ENCODE measurements at regions not wholly inside any gene's neighbourhood (a gene's known extent, or its start where the extent isn't known, plus 50 kb on each side); places are given as distances from the start of the nearest gene placed in this dataset.

DNA sequence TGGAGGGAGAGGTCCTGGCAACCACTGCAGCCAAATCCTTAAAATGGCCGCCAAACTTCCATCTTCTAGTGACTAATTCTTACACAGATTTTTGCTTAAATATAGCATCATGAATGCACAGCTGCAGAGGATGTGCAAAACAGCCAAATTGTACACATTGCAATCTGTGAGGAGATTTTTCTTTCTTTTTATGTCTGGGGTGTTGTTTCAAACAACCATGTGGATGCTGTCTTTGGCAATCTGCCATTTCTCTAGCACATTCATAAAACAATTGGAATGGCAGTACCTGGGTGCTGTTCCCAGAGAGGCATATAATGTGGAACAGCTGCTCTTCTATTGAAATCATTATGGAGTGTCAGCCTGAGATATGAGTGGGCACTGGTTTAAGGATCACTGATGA, 1082.9 kb upstream of the SEMA6A start:
- TF ChIP-seq YY1 (IDR thresholded peaks at IDR 0.05; ENCODE audit: low read depth, low read length) (0 out of 2 replicates have a peak, but pooled peaks have one; percentile 16), EP300 (IDR thresholded peaks at IDR 0.05; ENCODE audit: borderline replicate concordance in 1 of 2, control insufficient read depth in 1 of 2, low read depth in 2 of 2, low read length in 2 of 2) (no peak), SMC3 (IDR thresholded peaks at IDR 0.05; ENCODE audit: borderline replicate concordance, low read length) (no peak), HDAC6 (IDR thresholded peaks at IDR 0.05; ENCODE audit: unreplicated experiment) (no peak)
- TF ChIP-seq, protein P1, sequence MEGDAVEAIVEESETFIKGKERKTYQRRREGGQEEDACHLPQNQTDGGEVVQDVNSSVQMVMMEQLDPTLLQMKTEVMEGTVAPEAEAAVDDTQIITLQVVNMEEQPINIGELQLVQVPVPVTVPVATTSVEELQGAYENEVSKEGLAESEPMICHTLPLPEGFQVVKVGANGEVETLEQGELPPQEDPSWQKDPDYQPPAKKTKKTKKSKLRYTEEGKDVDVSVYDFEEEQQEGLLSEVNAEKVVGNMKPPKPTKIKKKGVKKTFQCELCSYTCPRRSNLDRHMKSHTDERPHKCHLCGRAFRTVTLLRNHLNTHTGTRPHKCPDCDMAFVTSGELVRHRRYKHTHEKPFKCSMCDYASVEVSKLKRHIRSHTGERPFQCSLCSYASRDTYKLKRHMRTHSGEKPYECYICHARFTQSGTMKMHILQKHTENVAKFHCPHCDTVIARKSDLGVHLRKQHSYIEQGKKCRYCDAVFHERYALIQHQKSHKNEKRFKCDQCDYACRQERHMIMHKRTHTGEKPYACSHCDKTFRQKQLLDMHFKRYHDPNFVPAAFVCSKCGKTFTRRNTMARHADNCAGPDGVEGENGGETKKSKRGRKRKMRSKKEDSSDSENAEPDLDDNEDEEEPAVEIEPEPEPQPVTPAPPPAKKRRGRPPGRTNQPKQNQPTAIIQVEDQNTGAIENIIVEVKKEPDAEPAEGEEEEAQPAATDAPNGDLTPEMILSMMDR (IDR thresholded peaks at IDR 0.05 in 2 of 3, conservative IDR thresholded peaks at IDR 0.05 in 1 of 3; ENCODE audit: control insufficient read depth in 2 of 3, extremely low read depth in 1 of 3, insufficient read depth in 1 of 3, low read depth in 3 of 3, low read length in 3 of 3), result no peak

Measured in GM12878 (cell line).